Mesendoderm (in vitro differentiated cells): ENCODE measurements at regions not wholly inside any gene's neighbourhood (a gene's known extent, or its start where the extent isn't known, plus 50 kb on each side); places are given as distances from the start of the nearest gene placed in this dataset.

Experiments
- DNase-seq: peaks from one replicate; pipeline ENCODE4 v3.0.0; 2013
- H2AK5ac ChIP-seq: 2 replicates; pipeline ENCODE4 v1.6.1; 2013; ENCODE audit warnings: low read length, inconsistent platforms
- H2BK120ac ChIP-seq: 2 replicates; pipeline ENCODE4 v1.6.1; 2013; ENCODE audit warnings: low read depth, mild to moderate bottlenecking, low read length, moderate library complexity, mixed read lengths
- H2BK15ac ChIP-seq: replicated peaks from 2 replicates; pipeline ENCODE4 v1.6.1; 2013; ENCODE audit warnings: low read depth, mild to moderate bottlenecking, moderate library complexity
- H2BK5ac ChIP-seq: 2 replicates; pipeline ENCODE4 v1.6.1; 2013; ENCODE audit warnings: low read length, inconsistent platforms
- H3K18ac ChIP-seq: 2 replicates; pipeline ENCODE4 v1.6.1; 2013; ENCODE audit warnings: mild to moderate bottlenecking, low read length, mixed read lengths
- H3K23ac ChIP-seq: one replicate; pipeline ENCODE4 v1.6.1; 2013; ENCODE audit warnings: low read length
- H3K27ac ChIP-seq: 2 replicates; pipeline ENCODE4 v1.5.1; 2013; ENCODE audit warnings: low read depth, mild to moderate bottlenecking, inconsistent platforms, low read length, moderate library complexity
- H3K27me3 ChIP-seq: 2 replicates; pipeline ENCODE4 v1.6.1; 2013; ENCODE audit warnings: low read length, control low read depth, mild to moderate bottlenecking, inconsistent platforms; ENCODE audit not compliant: insufficient read depth, poor library complexity
- H3K36me3 ChIP-seq: 2 replicates; pipeline ENCODE4 v1.6.1; 2013; ENCODE audit warnings: low read length, inconsistent platforms; ENCODE audit not compliant: control insufficient read depth, insufficient read depth
- H3K4ac ChIP-seq: one replicate; pipeline ENCODE4 v1.6.1; 2013; ENCODE audit warnings: low read depth, mild to moderate bottlenecking, low read length, moderate library complexity
- H3K4me1 ChIP-seq: 2 replicates; pipeline ENCODE4 v1.6.1; 2013; ENCODE audit warnings: low read depth, low read length, inconsistent platforms; ENCODE audit not compliant: control insufficient read depth
- H3K4me2 ChIP-seq: 2 replicates; pipeline ENCODE4 v1.6.1; 2013; ENCODE audit warnings: low read length
- H3K4me3 ChIP-seq: 2 replicates; pipeline ENCODE4 v1.5.1; 2013; ENCODE audit warnings: mild to moderate bottlenecking, low read length
- H3K56ac ChIP-seq: one replicate; pipeline ENCODE4 v1.6.1; 2013; ENCODE audit warnings: low read length
- H3K79me1 ChIP-seq: 2 replicates; pipeline ENCODE4 v1.6.1; 2013; ENCODE audit warnings: low read length, inconsistent platforms
- H3K79me2 ChIP-seq: 2 replicates; pipeline ENCODE4 v1.6.1; 2013; ENCODE audit warnings: mild to moderate bottlenecking, low read length; ENCODE audit not compliant: control insufficient read depth, insufficient read depth
- H3K9ac ChIP-seq: 2 replicates; pipeline ENCODE4 v1.6.1; 2013; ENCODE audit warnings: low read length, inconsistent platforms
- H4K5ac ChIP-seq: one replicate; pipeline ENCODE4 v1.6.1; 2013; ENCODE audit warnings: low read length
- H4K8ac ChIP-seq: one replicate; pipeline ENCODE4 v1.6.1; 2013; ENCODE audit warnings: low read depth, mild to moderate bottlenecking, control low read depth, low read length, moderate library complexity
- WGBS: extraction: QIAGEN DNeasy Blood & Tissue Kit; methylation state at CpG from one replicate; pipeline ENCODE4 v1.1.7; 2013; ENCODE audit warnings: low lambda C conversion rate, missing lambda C conversion rate; ENCODE audit not compliant: insufficient coverage; ENCODE audit errors: extremely low coverage; 5-methylcytosine and 5-hydroxymethylcytosine counted together

GRCh38 chr5:107778647-107779046 lies 107.9 kb upstream of the EFNA5 start:
- Histone ChIP-seq H2AK5ac (no peak overlapping the region), H2BK15ac (no peak overlapping the region), H3K4ac (no peak overlapping the region), H3K4me1 (peaks cover 2% of the 10 kb centered on the region), H3K4me2 (no peak overlapping the region), H3K18ac (no peak overlapping the region), H4K5ac (no peak overlapping the region), H3K9ac (no peak overlapping the region), H3K79me2 (no peaks in the 10 kb centered on the region), H2BK120ac (no peak overlapping the region), H3K23ac (no peak overlapping the region), H3K27ac (no peak overlapping the region), H3K79me1 (no peaks in the 10 kb centered on the region), H3K36me3 (no peaks in the 10 kb centered on the region), H2BK5ac (no peak overlapping the region), H3K27me3 (no peaks in the 10 kb centered on the region), H4K8ac (no peak overlapping the region), H3K4me3 (no peak overlapping the region), H3K56ac (no peak overlapping the region)
- no peak for DNase-seq
- WGBS: no CpG with 5 or more reads among the region's 3 CpGs

- Histone ChIP-seq H3K27ac (peak overlapping the region; percentile 55), H3K4me3 (no peak overlapping the region), H3K27me3 (no peaks in the 10 kb centered on the region), H3K23ac (no peak overlapping the region), H3K4ac (no peak overlapping the region), H3K79me2 (no peaks in the 10 kb centered on the region), H3K4me2 (no peak overlapping the region), H3K4me1 (peaks cover 2% of the 10 kb centered on the region), H3K79me1 (no peaks in the 10 kb centered on the region), H3K18ac (peak overlapping the region; percentile 80), H2BK5ac (no peak overlapping the region), H4K5ac (no peak overlapping the region), H3K9ac (no peak overlapping the region), H2BK120ac (peak overlapping the region; percentile 36), H3K56ac (no peak overlapping the region), H2BK15ac (no peak overlapping the region), H4K8ac (no peak overlapping the region), H2AK5ac (no peak overlapping the region), H3K36me3 (no peaks in the 10 kb centered on the region)
- WGBS: no CpG with 5 or more reads among the region's 6 CpGs
- peak; percentile 86 for DNase-seq
Measured at GRCh38 chr5:107776922-107777740, 106.4 kb upstream of the EFNA5 start.

GRCh38 chr5:107776506-107776905 lies 105.8 kb upstream of the EFNA5 start:
- no peak overlapping the region for H3K9ac ChIP-seq
- no peak overlapping the region for H3K4me2 ChIP-seq
- no peak overlapping the region for H2BK5ac ChIP-seq
- H3K79me2 ChIP-seq: no peaks in the 10 kb centered on the region
- H3K18ac ChIP-seq: no peak overlapping the region
- no peak overlapping the region for H4K5ac ChIP-seq
- no peak overlapping the region for H2AK5ac ChIP-seq
- H3K4ac ChIP-seq: no peak overlapping the region
- H3K27me3 ChIP-seq: no peaks in the 10 kb centered on the region
- no peak for DNase-seq
- no peak overlapping the region for H3K27ac ChIP-seq
- H3K23ac ChIP-seq: no peak overlapping the region
- no peak overlapping the region for H2BK120ac ChIP-seq
- H3K36me3 ChIP-seq: no peaks in the 10 kb centered on the region
- no peak overlapping the region for H4K8ac ChIP-seq
- no peaks in the 10 kb centered on the region for H3K79me1 ChIP-seq
- H3K4me3 ChIP-seq: no peak overlapping the region
- no CpG with 5 or more reads among the region's 3 CpGs for WGBS
- no peak overlapping the region for H2BK15ac ChIP-seq
- H3K4me1 ChIP-seq: peaks cover 2% of the 10 kb centered on the region
- no peak overlapping the region for H3K56ac ChIP-seq

GRCh38 chr5:107774316-107774715 lies 103.6 kb upstream of the EFNA5 start:
- no peak for DNase-seq
- H2BK5ac ChIP-seq: no peak overlapping the region
- WGBS: no CpG with 5 or more reads among the region's 2 CpGs
- H3K4me2 ChIP-seq: no peak overlapping the region
- H3K4ac ChIP-seq: no peak overlapping the region
- H4K5ac ChIP-seq: no peak overlapping the region
- H3K56ac ChIP-seq: no peak overlapping the region
- no peak overlapping the region for H3K27ac ChIP-seq
- peaks cover 2% of the 10 kb centered on the region for H3K4me1 ChIP-seq
- no peak overlapping the region for H2BK120ac ChIP-seq
- no peak overlapping the region for H4K8ac ChIP-seq
- H3K79me1 ChIP-seq: no peaks in the 10 kb centered on the region
- no peaks in the 10 kb centered on the region for H3K79me2 ChIP-seq
- H3K23ac ChIP-seq: no peak overlapping the region
- H2AK5ac ChIP-seq: no peak overlapping the region
- H3K4me3 ChIP-seq: no peak overlapping the region
- H3K36me3 ChIP-seq: no peaks in the 10 kb centered on the region
- no peaks in the 10 kb centered on the region for H3K27me3 ChIP-seq
- no peak overlapping the region for H3K9ac ChIP-seq
- H2BK15ac ChIP-seq: no peak overlapping the region
- H3K18ac ChIP-seq: no peak overlapping the region

- H3K79me2 ChIP-seq: no peaks in the 10 kb centered on the region
- no peak overlapping the region for H3K23ac ChIP-seq
- H2AK5ac ChIP-seq: no peak overlapping the region
- no peak overlapping the region for H3K18ac ChIP-seq
- H3K9ac ChIP-seq: no peak overlapping the region
- H2BK5ac ChIP-seq: no peak overlapping the region
- no peak overlapping the region for H4K8ac ChIP-seq
- H3K56ac ChIP-seq: no peak overlapping the region
- WGBS: no CpG with 5 or more reads among the region's 1 CpG
- no peaks in the 10 kb centered on the region for H3K36me3 ChIP-seq
- no peak overlapping the region for H3K4ac ChIP-seq
- no peak overlapping the region for H3K4me2 ChIP-seq
- peaks cover 2% of the 10 kb centered on the region for H3K4me1 ChIP-seq
- H2BK120ac ChIP-seq: no peak overlapping the region
- no peak overlapping the region for H4K5ac ChIP-seq
- H3K79me1 ChIP-seq: no peaks in the 10 kb centered on the region
- H2BK15ac ChIP-seq: no peak overlapping the region
- no peak overlapping the region for H3K27ac ChIP-seq
- H3K4me3 ChIP-seq: no peak overlapping the region
- no peaks in the 10 kb centered on the region for H3K27me3 ChIP-seq
- DNase-seq: no peak
Measured at GRCh38 chr5:107773479-107773878, 102.7 kb upstream of the EFNA5 start.
